ENCODE measurements at regions not wholly inside any gene's neighbourhood (a gene's known extent, or its start where the extent isn't known, plus 50 kb on each side); places are given as distances from the start of the nearest gene placed in this dataset.
"Not testable (repeated sequence)": the region's sequence is repeated elsewhere in the genome, so short reads cannot be mapped to it uniquely, and the experiment has no call there.

DNA sequence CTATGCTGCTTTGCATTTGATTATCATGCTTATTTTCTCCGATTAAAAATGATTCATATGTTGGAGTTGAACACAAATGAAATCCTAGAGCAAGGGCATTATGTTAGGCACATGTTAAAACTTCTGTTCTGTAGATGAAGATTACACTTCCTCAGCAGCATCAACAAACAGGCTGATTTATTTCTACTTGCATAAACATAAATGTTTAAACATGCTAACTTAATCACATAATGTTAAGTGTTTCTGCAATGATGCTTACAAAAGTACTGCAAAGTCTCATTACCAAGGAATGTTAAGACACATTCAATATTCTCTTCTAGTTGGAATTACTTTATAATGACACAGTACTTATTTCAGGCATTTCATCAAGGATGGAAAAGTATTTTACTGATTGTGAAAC, 770.8 kb downstream of the ANKRD7 start:
- DNase-seq (ENCODE audit: extremely low read depth, insufficient read length) = no peak
- no peak for TF ChIP-seq CTCF (IDR thresholded peaks at IDR 0.05; ENCODE audit: insufficient read depth, low read length, poor library complexity, severe bottlenecking)
- Histone ChIP-seq H3K36me3 (ENCODE audit: control insufficient read depth, insufficient read depth, low read length) (no peaks in the 10 kb centered on the region), H3K4me3 (replicated peaks; ENCODE audit: low read depth, low read length) (no peak overlapping the region), H3K27me3 (replicated peaks; ENCODE audit: control insufficient read depth, insufficient read depth, low read length) (no peaks in the 10 kb centered on the region)

- no peaks in the 10 kb centered on the region for H3K27me3 ChIP-seq (replicated peaks; ENCODE audit: control insufficient read depth, insufficient read depth, low read length)
- H3K4me3 ChIP-seq (replicated peaks; ENCODE audit: low read depth, low read length) = no peak overlapping the region
- H3K36me3 ChIP-seq (ENCODE audit: control insufficient read depth, insufficient read depth, low read length) = no peaks in the 10 kb centered on the region
- no peak for DNase-seq (ENCODE audit: extremely low read depth, insufficient read length)
- no peak for TF ChIP-seq CTCF (IDR thresholded peaks at IDR 0.05; ENCODE audit: insufficient read depth, low read length, poor library complexity, severe bottlenecking)
These were observed 782.7 kb downstream of the ANKRD7 start for GRCh38 chr7:119007236-119007635.

GRCh38 chr7:119010635-119011034, 786.1 kb downstream of the ANKRD7 start:
- H3K4me3 ChIP-seq (replicated peaks; ENCODE audit: low read depth, low read length) = no peak overlapping the region
- TF ChIP-seq CTCF (IDR thresholded peaks at IDR 0.05; ENCODE audit: insufficient read depth, low read length, poor library complexity, severe bottlenecking) = no peak
- no peaks in the 10 kb centered on the region for H3K27me3 ChIP-seq (replicated peaks; ENCODE audit: control insufficient read depth, insufficient read depth, low read length)
- no peak for DNase-seq (ENCODE audit: extremely low read depth, insufficient read length)
- no peaks in the 10 kb centered on the region for H3K36me3 ChIP-seq (ENCODE audit: control insufficient read depth, insufficient read depth, low read length)

GRCh38 chr7:119026391-119026790, 801.9 kb downstream of the ANKRD7 start:
- Histone ChIP-seq H3K36me3 (ENCODE audit: control insufficient read depth, insufficient read depth, low read length) (no peaks in the 10 kb centered on the region), H3K4me3 (replicated peaks; ENCODE audit: low read depth, low read length) (no peak overlapping the region), H3K27me3 (replicated peaks; ENCODE audit: control insufficient read depth, insufficient read depth, low read length) (no peaks in the 10 kb centered on the region)
- no peak for TF ChIP-seq CTCF (IDR thresholded peaks at IDR 0.05; ENCODE audit: insufficient read depth, low read length, poor library complexity, severe bottlenecking)
- DNase-seq (ENCODE audit: extremely low read depth, insufficient read length) = no peak

GRCh38 chr7:119028736-119029135, 804.2 kb downstream of the ANKRD7 start:
- no peak for DNase-seq (ENCODE audit: extremely low read depth, insufficient read length)
- no peaks in the 10 kb centered on the region for H3K27me3 ChIP-seq (replicated peaks; ENCODE audit: control insufficient read depth, insufficient read depth, low read length)
- H3K36me3 ChIP-seq (ENCODE audit: control insufficient read depth, insufficient read depth, low read length) = no peaks in the 10 kb centered on the region
- H3K4me3 ChIP-seq (replicated peaks; ENCODE audit: low read depth, low read length) = no peak overlapping the region
- no peak for TF ChIP-seq CTCF (IDR thresholded peaks at IDR 0.05; ENCODE audit: insufficient read depth, low read length, poor library complexity, severe bottlenecking)

DNA sequence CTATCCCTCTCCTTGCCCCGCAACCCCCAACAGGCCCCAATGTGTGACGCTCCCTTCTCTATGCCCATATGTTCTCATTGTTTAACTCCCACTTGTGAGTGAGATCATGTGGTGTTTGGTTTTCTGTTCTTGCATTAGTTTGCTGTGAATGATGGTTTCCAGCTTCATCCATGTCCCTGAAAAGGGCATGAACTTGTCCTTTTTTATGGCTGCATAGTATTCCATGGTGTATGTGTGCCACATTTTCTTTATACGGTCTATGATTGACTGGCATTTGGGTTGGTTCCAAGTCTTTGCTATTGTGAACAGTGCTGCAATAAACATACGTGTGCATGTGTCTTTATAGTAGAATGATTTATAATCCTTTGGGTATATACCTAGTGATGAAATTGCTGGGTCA, 807.6 kb downstream of the ANKRD7 start:
- H3K36me3 ChIP-seq (ENCODE audit: control insufficient read depth, insufficient read depth, low read length); H3K4me3 ChIP-seq (replicated peaks; ENCODE audit: low read depth, low read length); DNase-seq (ENCODE audit: extremely low read depth, insufficient read length); H3K27me3 ChIP-seq (replicated peaks; ENCODE audit: control insufficient read depth, insufficient read depth, low read length): not testable (repeated sequence)
